SK-N-SH (cell line): ENCODE measurements at regions not wholly inside any gene's neighbourhood (a gene's known extent, or its start where the extent isn't known, plus 50 kb on each side); places are given as distances from the start of the nearest gene placed in this dataset.

Experiments
- CTCF ChIA-PET: fragments of 300-600, 350-600 bp; formaldehyde crosslinking; extraction: SDS; loops from one replicate; lab custom pipeline; 2021; lab: Yijun Ruan, JAX
- POLR2A ChIA-PET: fragments of 350-600 bp; sonication (Branson Sonifier 250); formaldehyde crosslinking; extraction: SDS; loops from one replicate; lab custom pipeline; 2020; ENCODE audit warnings: antibody characterized with exemption, inconsistent platforms; lab: Yijun Ruan, JAX
- DNase-seq: peaks from one replicate; pipeline ENCODE4 v3.0.0; 2012
- H2AFZ ChIP-seq: fragments of 200-600 bp; sonication (generic); 2 replicates; pipeline ENCODE4 v1.8.1; 2016; ENCODE audit warnings: antibody characterized with exemption, mild to moderate bottlenecking, low read depth
- H3F3A ChIP-seq: fragments of 200-600 bp; sonication (generic); replicated peaks from 2 replicates; pipeline ENCODE3; 2016; ENCODE audit warnings: antibody characterized with exemption, mild to moderate bottlenecking; ENCODE audit not compliant: insufficient read depth
- H3K27ac ChIP-seq, 2 experiments: fragments of 200-500 bp in 1 of 2; fragments of 200-600 bp in 1 of 2; sonication (Bioruptor generic) in 1 of 2; sonication (generic), shearing (Covaris generic) in 1 of 2; 2 replicates each; pipeline versions ENCODE4 v1.5.1 to v1.6.1; 2014 to 2016; ENCODE audit warnings: low read depth in 2 of 2, inconsistent platforms in 1 of 2, low read length in 1 of 2, mild to moderate bottlenecking in 1 of 2, mixed read lengths in 1 of 2
- H3K27me3 ChIP-seq: fragments of 200-600 bp; sonication (generic), shearing (Covaris generic); 2 replicates; pipeline ENCODE4 v1.6.1; 2016; ENCODE audit warnings: mixed run types; ENCODE audit not compliant: insufficient read depth
- H3K36me3 ChIP-seq, 2 experiments: fragments of 200-500 bp in 1 of 2; fragments of 200-600 bp in 1 of 2; sonication (Bioruptor generic) in 1 of 2; sonication (generic) in 1 of 2; replicated peaks in 1 of 2; 2 replicates each; pipeline versions ENCODE3 to v1.5.1; 2014 to 2016; ENCODE audit warnings: low read length in 1 of 2, mild to moderate bottlenecking in 1 of 2; ENCODE audit not compliant: insufficient read depth in 2 of 2, control insufficient read depth in 1 of 2
- H3K4me1 ChIP-seq, 2 experiments: fragments of 200-500 bp in 1 of 2; fragments of 200-600 bp in 1 of 2; sonication (Bioruptor generic) in 1 of 2; sonication (generic), shearing (Covaris generic) in 1 of 2; 2 replicates each; pipeline versions ENCODE4 v1.5.1 to v1.6.1; 2014 to 2016; ENCODE audit warnings: low read depth in 1 of 2, low read length in 1 of 2, mixed run types in 1 of 2; ENCODE audit not compliant: insufficient read depth in 2 of 2, control insufficient read depth in 1 of 2
- H3K4me2 ChIP-seq: fragments of 200-600 bp; sonication (generic), shearing (Covaris generic); 2 replicates; pipeline ENCODE4 v1.6.1; 2017; ENCODE audit warnings: mixed run types
- H3K4me3 ChIP-seq, 2 experiments: fragments of 200-500 bp in 1 of 2; fragments of 200-600 bp in 1 of 2; sonication (Bioruptor generic) in 1 of 2; sonication (generic), shearing (Covaris generic) in 1 of 2; 2 replicates each; pipeline versions ENCODE4 v1.5.1 to v1.8.1; 2014 to 2016; ENCODE audit warnings: low read depth in 2 of 2, inconsistent platforms in 1 of 2, low read length in 1 of 2, mild to moderate bottlenecking in 1 of 2, mixed read lengths in 1 of 2, moderate library complexity in 1 of 2
- H3K79me2 ChIP-seq: fragments of 200-600 bp; sonication (generic); 2 replicates; pipeline ENCODE4 v1.8.1; 2017; ENCODE audit warnings: mild to moderate bottlenecking; ENCODE audit not compliant: insufficient read depth
- H3K9ac ChIP-seq: fragments of 200-600 bp; sonication (generic); 2 replicates; pipeline ENCODE4 v1.6.1; 2017; ENCODE audit warnings: mixed run types
- H3K9me2 ChIP-seq: fragments of 200-600 bp; sonication (generic); 2 replicates; pipeline ENCODE4 v1.6.1; 2017; ENCODE audit warnings: mixed run types
- H3K9me3 ChIP-seq: fragments of 200-600 bp; sonication (generic); 2 replicates; pipeline ENCODE4 v1.6.1; 2017; ENCODE audit warnings: mixed run types, mild to moderate bottlenecking, moderate library complexity
- H4K20me1 ChIP-seq: fragments of 200-600 bp; sonication (generic); 2 replicates; pipeline ENCODE4 v1.6.1; 2017; ENCODE audit warnings: mild to moderate bottlenecking, mixed run types; ENCODE audit not compliant: insufficient read depth
- CHD2 ChIP-seq: fragments of 150-350 bp; IDR thresholded peaks from 2 replicates; pipeline ENCODE4 v1.6.1; 2018; ENCODE audit warnings: low read length; ENCODE audit not compliant: partially characterized antibody
- CTCF ChIP-seq: fragments of 200-600 bp; sonication (generic); IDR thresholded peaks from 2 replicates; pipeline ENCODE4 v1.6.1; 2017; ENCODE audit warnings: antibody characterized with exemption, mild to moderate bottlenecking, moderate library complexity
- ELF1 ChIP-seq: IDR thresholded peaks from 2 replicates; pipeline ENCODE4 v1.4.0; 2012
- EZH2phosphoT487 ChIP-seq: fragments of 200-600 bp; sonication (generic); IDR thresholded peaks from 2 replicates; pipeline ENCODE4 v1.6.1; 2017; ENCODE audit warnings: low read depth, mixed run types, mild to moderate bottlenecking, antibody characterized with exemption, moderate library complexity, borderline replicate concordance
- FOSL2 ChIP-seq: IDR thresholded peaks from 2 replicates; pipeline ENCODE4 v1.4.0; 2012; ENCODE audit warnings: low read depth, mild to moderate bottlenecking, moderate library complexity, borderline replicate concordance
- FOXM1 ChIP-seq: IDR thresholded peaks from 2 replicates; pipeline ENCODE4 v1.4.0; 2012; ENCODE audit warnings: low read depth, mild to moderate bottlenecking
- IRF3 ChIP-seq: fragments of 150-350 bp; IDR thresholded peaks from 2 replicates; pipeline ENCODE4 v1.6.1; 2016; ENCODE audit warnings: mild to moderate bottlenecking, low read depth, low read length
- PBX3 ChIP-seq: IDR thresholded peaks from 2 replicates; pipeline ENCODE4; 2012
- POLR2AphosphoS5 ChIP-seq: IDR thresholded peaks from 2 replicates; pipeline ENCODE4 v1.6.1; 2012; ENCODE audit warnings: low read depth, low read length
- RCOR1 ChIP-seq: fragments of 150-350 bp; IDR thresholded peaks from 2 replicates; pipeline ENCODE4 v1.6.1; 2017; ENCODE audit warnings: antibody characterized with exemption, low read length
- SIN3A ChIP-seq: IDR thresholded peaks from 2 replicates; pipeline ENCODE4 v1.6.1; 2012; ENCODE audit warnings: low read depth, mild to moderate bottlenecking, low read length, moderate library complexity, borderline replicate concordance
- SMC3 ChIP-seq: IDR thresholded peaks from 2 replicates; pipeline ENCODE4 v1.6.1; 2012; ENCODE audit warnings: low read depth, low read length, improper control_type of control experiment
- TCF12 ChIP-seq: IDR thresholded peaks from 2 replicates; pipeline ENCODE4 v1.4.0; 2012
- TEAD4 ChIP-seq: IDR thresholded peaks from 2 replicates; pipeline ENCODE4 v1.4.0; 2012; ENCODE audit warnings: mild to moderate bottlenecking, borderline replicate concordance; ENCODE audit not compliant: insufficient read depth
- USF1 ChIP-seq: IDR thresholded peaks from 2 replicates; pipeline ENCODE4 v1.4.0; 2012; ENCODE audit warnings: low read depth, borderline replicate concordance
- YY1 ChIP-seq: IDR thresholded peaks from 2 replicates; pipeline ENCODE4 v1.4.0; 2012; ENCODE audit warnings: low read depth, mild to moderate bottlenecking
- ZBTB33 ChIP-seq: IDR thresholded peaks from 2 replicates; pipeline ENCODE4 v1.4.0; 2012; ENCODE audit warnings: low read depth, borderline replicate concordance

- H3K27me3 ChIP-seq, result no peaks in the 10 kb centered on the region
- DNase-seq, result no peak
- TF ChIP-seq CTCF (no peak), FOSL2 (no peak), TCF12 (no peak), FOXM1 (no peak), TEAD4 (no peak), YY1 (no peak), USF1 (no peak), POLR2AphosphoS5 (no peak), RCOR1 (no peak), ELF1 (no peak), PBX3 (no peak), SIN3A (no peak)
- TF ChIP-seq, all 33 proteins: peak for 0
- no peaks in the 10 kb centered on the region for H4K20me1 ChIP-seq
- H3K4me1 ChIP-seq, result no peaks in the 10 kb centered on the region
- ChIA-PET CTCF (interaction anchor here (1.6 kb wide), 1 partner anchor 68 kb away, joined by 3 read pairs; no protein-coding TSS in a partner anchor), POLR2A (no interaction called here)
- H3K27ac ChIP-seq, result no peak overlapping the region
- H3K79me2 ChIP-seq, result no peaks in the 10 kb centered on the region
- H3K9me2 ChIP-seq, result no peaks in the 10 kb centered on the region
- no peak overlapping the region for H3K4me2 ChIP-seq
- no peak overlapping the region for H3K9ac ChIP-seq
- no peaks in the 10 kb centered on the region for H3K9me3 ChIP-seq
- no peak overlapping the region for H3K4me3 ChIP-seq
- no peaks in the 10 kb centered on the region for H3F3A ChIP-seq
- no peak overlapping the region for H2AFZ ChIP-seq
- no peaks in the 10 kb centered on the region for H3K36me3 ChIP-seq
Observed at GRCh38 chr11:79561496-79561895, 120.7 kb upstream of the TENM4 start.

- no peaks in the 10 kb centered on the region for H3F3A ChIP-seq
- H3K27me3 ChIP-seq, result no peaks in the 10 kb centered on the region
- H4K20me1 ChIP-seq, result no peaks in the 10 kb centered on the region
- H3K79me2 ChIP-seq, result no peaks in the 10 kb centered on the region
- H2AFZ ChIP-seq, result no peak overlapping the region
- no peak overlapping the region for H3K27ac ChIP-seq
- no peaks in the 10 kb centered on the region for H3K4me1 ChIP-seq
- CTCF ChIA-PET, result interaction anchor here (0.7 kb wide), 1 partner anchor 78 kb away, joined by 3 read pairs; no protein-coding TSS in a partner anchor
- no peaks in the 10 kb centered on the region for H3K9me3 ChIP-seq
- POLR2A ChIA-PET, result no interaction called here
- H3K4me3 ChIP-seq, result no peak overlapping the region
- no peak for DNase-seq
- H3K9me2 ChIP-seq, result no peaks in the 10 kb centered on the region
- H3K9ac ChIP-seq, result no peak overlapping the region
- H3K36me3 ChIP-seq, result no peaks in the 10 kb centered on the region
- no peak overlapping the region for H3K4me2 ChIP-seq
- TF ChIP-seq USF1 (no peak), ZBTB33 (no peak), IRF3 (no peak), FOSL2 (no peak), PBX3 (no peak), RCOR1 (no peak), EZH2phosphoT487 (no peak), SMC3 (no peak), YY1 (no peak), CHD2 (no peak), TCF12 (no peak), POLR2AphosphoS5 (no peak)
Observed at GRCh38 chr11:79550809-79551208, 110.0 kb upstream of the TENM4 start.
